GM12892 (cell line): ENCODE measurements at regions not wholly inside any gene's neighbourhood (a gene's known extent, or its start where the extent isn't known, plus 50 kb on each side); places are given as distances from the start of the nearest gene placed in this dataset.

Experiments used
- POLR2A ChIP-seq: IDR thresholded peaks from 2 replicates; pipeline ENCODE4 v1.6.1; 2011; ENCODE audit warnings: low read depth, low read length, control low read depth
- POLR2AphosphoS5 ChIP-seq: IDR thresholded peaks from 2 replicates; pipeline ENCODE4 v1.6.1; 2011; ENCODE audit warnings: low read depth, low read length, control low read depth
- TAF1 ChIP-seq: IDR thresholded peaks from 2 replicates; pipeline ENCODE4 v1.6.1; 2011; ENCODE audit warnings: low read depth, mild to moderate bottlenecking, control low read depth, low read length, borderline replicate concordance

- no peak for TF ChIP-seq TAF1
- no peak for TF ChIP-seq POLR2A
- no peak for TF ChIP-seq POLR2AphosphoS5
Measured at GRCh38 chr12:14169281-14169680, 187.9 kb upstream of the GRIN2B start.
